Endothelial cell (in vitro differentiated cells): ENCODE measurements at regions not wholly inside any gene's neighbourhood (a gene's known extent, or its start where the extent isn't known, plus 50 kb on each side); places are given as distances from the start of the nearest gene placed in this dataset.

ENCODE experiments used
- DNase-seq: peaks from one replicate; pipeline ENCODE4 v3.0.0; 2021; ENCODE audit warnings: low spot score
- H3K27ac Mint-ChIP-seq: one replicate; pipeline ENCODE4 v1.8.0; 2021; ENCODE audit warnings: mixed read lengths, inconsistent platforms; ENCODE audit not compliant: unreplicated experiment
- H3K27me3 Mint-ChIP-seq: one replicate; pipeline ENCODE4 v1.8.0; 2021; ENCODE audit warnings: mild to moderate bottlenecking, moderate library complexity, mixed read lengths, inconsistent platforms; ENCODE audit not compliant: unreplicated experiment
- H3K36me3 Mint-ChIP-seq: one replicate; pipeline ENCODE4 v1.8.0; 2021; ENCODE audit warnings: mild to moderate bottlenecking, low read depth, mixed read lengths, inconsistent platforms; ENCODE audit not compliant: unreplicated experiment
- H3K4me1 Mint-ChIP-seq: one replicate; pipeline ENCODE4 v1.8.0; 2021; ENCODE audit warnings: mild to moderate bottlenecking, mixed read lengths, inconsistent platforms; ENCODE audit not compliant: unreplicated experiment
- H3K4me3 Mint-ChIP-seq: one replicate; pipeline ENCODE4 v1.8.0; 2021; ENCODE audit warnings: mild to moderate bottlenecking, mixed read lengths, inconsistent platforms; ENCODE audit not compliant: unreplicated experiment
- H3K9me3 Mint-ChIP-seq: one replicate; pipeline ENCODE4 v1.8.0; 2021; ENCODE audit warnings: mixed read lengths, inconsistent platforms; ENCODE audit not compliant: unreplicated experiment
- CTCF ChIP-seq: fragments of 200-600 bp; sonication (generic); IDR thresholded peaks from one replicate; pipeline ENCODE4 v1.5.0; 2021; ENCODE audit warnings: antibody characterized with exemption; ENCODE audit not compliant: unreplicated experiment

GRCh38 chr15:29449136-29449535 lies 179.5 kb upstream of the NSMCE3 start:
- no peaks in the 10 kb centered on the region for H3K27me3 Mint-ChIP-seq
- H3K4me3 Mint-ChIP-seq = no peak overlapping the region

DNA sequence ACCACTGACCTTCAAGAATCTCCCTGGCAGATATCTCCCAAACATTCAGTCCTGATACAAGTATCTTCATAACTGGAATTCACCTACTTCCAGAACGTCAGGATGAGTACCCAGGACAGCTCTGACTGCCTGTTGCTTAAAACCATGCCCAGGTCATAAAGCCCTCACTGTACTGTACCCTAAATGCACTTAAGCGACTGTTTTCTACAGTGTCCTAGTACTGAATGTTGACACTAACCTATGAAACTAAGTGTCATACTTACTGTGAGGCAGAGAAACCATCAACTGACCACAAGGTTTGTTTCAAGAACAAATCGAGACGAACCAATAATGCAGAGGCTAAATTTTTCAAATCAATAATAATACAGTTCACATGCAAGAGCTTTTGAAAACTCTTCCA lies 178.7 kb upstream of the NSMCE3 start:
- no peaks in the 10 kb centered on the region for H3K36me3 Mint-ChIP-seq
- no peak overlapping the region for H3K4me3 Mint-ChIP-seq
- no peaks in the 10 kb centered on the region for H3K9me3 Mint-ChIP-seq
- H3K4me1 Mint-ChIP-seq = peaks cover 25% of the 10 kb centered on the region
- no peak for DNase-seq
- H3K27ac Mint-ChIP-seq = no peak overlapping the region
- TF ChIP-seq CTCF = no peak
- H3K27me3 Mint-ChIP-seq = no peaks in the 10 kb centered on the region

More at GRCh38 chr15:29449136-29449535, 179.5 kb upstream of the NSMCE3 start:
- peak; percentile 58 for DNase-seq
- Mint-ChIP-seq H3K27ac (no peak overlapping the region), H3K36me3 (no peaks in the 10 kb centered on the region), H3K9me3 (no peaks in the 10 kb centered on the region), H3K4me1 (peaks cover 33% of the 10 kb centered on the region)
- TF ChIP-seq CTCF = no peak

GRCh38 chr15:29446480-29446879 lies 176.9 kb upstream of the NSMCE3 start:
- Mint-ChIP-seq H3K4me3 (no peak overlapping the region), H3K27me3 (peaks cover 3% of the 10 kb centered on the region), H3K4me1 (peaks cover 7% of the 10 kb centered on the region), H3K9me3 (no peaks in the 10 kb centered on the region), H3K27ac (no peak overlapping the region), H3K36me3 (no peaks in the 10 kb centered on the region)
- DNase-seq = no peak
- no peak for TF ChIP-seq CTCF

DNA sequence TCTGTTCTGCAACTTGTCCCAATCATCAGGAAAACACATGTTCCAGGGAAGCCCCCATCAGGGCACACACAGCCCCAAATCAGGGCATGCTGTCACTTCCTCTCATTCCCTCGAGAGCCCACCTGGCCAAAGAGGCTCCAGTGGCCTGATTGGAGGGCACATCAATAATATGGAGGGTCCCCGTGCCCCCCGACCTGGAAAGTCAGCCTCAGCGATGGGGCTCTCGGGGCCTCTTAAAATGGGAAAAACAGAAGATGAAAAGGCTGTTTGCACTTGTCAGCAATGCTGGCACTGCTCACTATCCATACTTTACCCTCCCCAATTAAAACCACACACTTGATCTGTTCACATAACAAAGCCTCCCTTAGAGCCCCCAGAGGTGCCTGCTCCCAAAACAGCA lies 172.9 kb upstream of the NSMCE3 start:
- Mint-ChIP-seq H3K4me1 (no peaks in the 10 kb centered on the region), H3K9me3 (no peaks in the 10 kb centered on the region), H3K4me3 (no peak overlapping the region), H3K27me3 (peaks cover 3% of the 10 kb centered on the region), H3K27ac (no peak overlapping the region), H3K36me3 (no peaks in the 10 kb centered on the region)
- no peak for TF ChIP-seq CTCF
- DNase-seq = no peak

DNA sequence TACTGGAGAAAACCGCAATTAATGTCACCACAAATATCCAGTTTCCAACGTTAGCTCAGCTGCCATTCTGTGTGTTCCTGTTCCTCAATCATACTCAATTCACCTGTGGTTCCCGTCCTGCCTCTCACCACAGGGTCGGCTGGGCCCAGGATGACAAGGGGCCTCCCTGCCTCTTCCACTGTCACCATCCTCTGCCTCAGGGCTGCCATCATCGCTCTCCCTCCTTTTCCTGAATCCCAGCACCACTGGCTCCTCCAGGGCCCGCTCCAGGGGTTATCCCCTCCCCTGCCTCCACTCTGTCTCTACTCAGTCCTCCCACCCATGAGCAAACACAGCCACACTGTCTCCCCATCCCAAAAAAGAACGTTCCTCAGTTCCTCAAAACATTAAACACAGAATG lies 170.9 kb upstream of the NSMCE3 start:
- Mint-ChIP-seq H3K4me3 (no peak overlapping the region), H3K36me3 (no peaks in the 10 kb centered on the region)
- TF ChIP-seq CTCF = no peak

More for the DNA sequence above, 170.9 kb upstream of the NSMCE3 start:
- DNase-seq = no peak
- Mint-ChIP-seq H3K27me3 (peaks cover 3% of the 10 kb centered on the region), H3K27ac (no peak overlapping the region), H3K4me1 (peaks cover 3% of the 10 kb centered on the region), H3K9me3 (no peaks in the 10 kb centered on the region)
